Right cardiac atrium (tissue), 5 donors: ENCODE measurements at regions not wholly inside any gene's neighbourhood (a gene's known extent, or its start where the extent isn't known, plus 50 kb on each side); places are given as distances from the start of the nearest gene placed in this dataset.

Source experiments
- ATAC-seq, 2 donors: fragments of 200-7000 bp; cut with Tn5 transposase; one replicate each; pipeline versions ENCODE4 v1.8.0 to v1.9.1; 2020; ENCODE audit warnings: moderate library complexity in 2 of 2, mild to moderate bottlenecking in 1 of 2
- DNase-seq, 3 donors: peaks; one replicate each; pipeline ENCODE4 v3.0.0-alpha.2; 2020
- H3K27ac ChIP-seq: one replicate; pipeline ENCODE4 v1.5.1; 2013; ENCODE audit warnings: mild to moderate bottlenecking, low read length, control low read depth, moderate library complexity
- H3K27me3 ChIP-seq: one replicate; pipeline ENCODE4 v1.6.1; 2013; ENCODE audit not compliant: control insufficient read depth, insufficient read depth
- H3K4me1 ChIP-seq: one replicate; pipeline ENCODE4 v1.6.1; 2013; ENCODE audit warnings: low read length; ENCODE audit not compliant: control insufficient read depth, insufficient read depth
- H3K4me3 ChIP-seq: one replicate; pipeline ENCODE4 v1.5.1; 2013; ENCODE audit warnings: low read length, control low read depth
- H3K9me3 ChIP-seq: one replicate; pipeline ENCODE4 v1.6.1; 2013; ENCODE audit warnings: low read length; ENCODE audit not compliant: control insufficient read depth
- WGBS: extraction: QIAGEN DNeasy Blood & Tissue Kit; methylation state at CpG from one replicate; pipeline ENCODE4 v1.1.7; 2013; 5-methylcytosine and 5-hydroxymethylcytosine counted together
- intact Hi-C, 4 donors: fragments of 100-400 bp; cut with DNase I; formaldehyde crosslinking; loops; one replicate each; pipeline versions ENCODE4 v1.11.0 to v1.14.0; 2022 to 2023
- donor health status: healthy with polysubstance abuse.
- donor health status: DM: no; HTN: yes; CAD: no.
- donor health status: DM: no; HTN: no; CAD: no.
- donor health status: DM: no; HTN: yes; CAD: no; lungs with severe emphysema.
- donor health status: DM: yes; HTN: yes; CAD: no.

- 92% methylated on average over 24 of the region's 24 CpGs for WGBS
- intact Hi-C loops = no loop called here
- DNase-seq = no peak
- no peak overlapping the region for H3K27ac ChIP-seq
- H3K27me3 ChIP-seq = no peaks in the 10 kb centered on the region
- no peaks in the 10 kb centered on the region for H3K9me3 ChIP-seq
- no peaks in the 10 kb centered on the region for H3K4me1 ChIP-seq
- no peak overlapping the region for H3K4me3 ChIP-seq
- no peak for ATAC-seq
These were observed 77.6 kb downstream of the RIPK4 start for GRCh38 chr21:41689289-41689583.

GRCh38 chr21:41687633-41688032 is 79.2 kb downstream of the RIPK4 start:
- WGBS = 96% methylated on average over 2 of the region's 2 CpGs
- no peaks in the 10 kb centered on the region for H3K9me3 ChIP-seq
- H3K27me3 ChIP-seq = no peaks in the 10 kb centered on the region
- ATAC-seq (no peak), DNase-seq (no peak)
- H3K27ac ChIP-seq = no peak overlapping the region
- no peak overlapping the region for H3K4me3 ChIP-seq
- intact Hi-C loops = no loop called here
- H3K4me1 ChIP-seq = no peaks in the 10 kb centered on the region

- ATAC-seq (no peak), DNase-seq (no peak)
- Histone ChIP-seq H3K27me3 (no peaks in the 10 kb centered on the region), H3K27ac (no peak overlapping the region), H3K9me3 (no peaks in the 10 kb centered on the region), H3K4me3 (no peak overlapping the region), H3K4me1 (no peaks in the 10 kb centered on the region)
- 89% methylated on average over 9 of the region's 9 CpGs for WGBS
- intact Hi-C loops = no loop called here
These were observed 80.2 kb downstream of the RIPK4 start for GRCh38 chr21:41686664-41687063.

- intact Hi-C loops = no loop called here
- no peaks in the 10 kb centered on the region for H3K4me1 ChIP-seq
- 89% methylated on average over 8 of the region's 8 CpGs for WGBS
- DNase-seq (peak in 1 of 3 donors; percentile 14), ATAC-seq (no peak)
- H3K27ac ChIP-seq = no peak overlapping the region
- H3K9me3 ChIP-seq = no peaks in the 10 kb centered on the region
- no peaks in the 10 kb centered on the region for H3K27me3 ChIP-seq
- no peak overlapping the region for H3K4me3 ChIP-seq
These were observed 81.2 kb downstream of the RIPK4 start for GRCh38 chr21:41685511-41686149.

GRCh38 chr21:41684381-41685245 is 82.2 kb downstream of the RIPK4 start:
- no peaks in the 10 kb centered on the region for H3K4me1 ChIP-seq
- no peaks in the 10 kb centered on the region for H3K9me3 ChIP-seq
- ATAC-seq = peak; percentile 47 to 73
- no peak overlapping the region for H3K4me3 ChIP-seq
- H3K27ac ChIP-seq = no peak overlapping the region
- DNase-seq = peak in 2 of 3 donors; percentile 38 to 79
- intact Hi-C loops = no loop called here
- WGBS = 55% methylated on average over 26 of the region's 26 CpGs
- H3K27me3 ChIP-seq = no peaks in the 10 kb centered on the region

- no peaks in the 10 kb centered on the region for H3K4me1 ChIP-seq
- H3K27ac ChIP-seq = no peak overlapping the region
- DNase-seq (peak in 1 of 3 donors; percentile 31), ATAC-seq (no peak)
- no peaks in the 10 kb centered on the region for H3K9me3 ChIP-seq
- 81% methylated on average over 10 of the region's 10 CpGs for WGBS
- no peaks in the 10 kb centered on the region for H3K27me3 ChIP-seq
- intact Hi-C loops = no loop called here
- no peak overlapping the region for H3K4me3 ChIP-seq
These were observed 83.0 kb downstream of the RIPK4 start for GRCh38 chr21:41683815-41684214.

GRCh38 chr21:41682719-41683179 is 84.1 kb downstream of the RIPK4 start:
- H3K4me3 ChIP-seq = no peak overlapping the region
- intact Hi-C loops = no loop called here
- WGBS = 70% methylated on average over 17 of the region's 17 CpGs
- H3K27ac ChIP-seq = no peak overlapping the region
- no peaks in the 10 kb centered on the region for H3K4me1 ChIP-seq
- no peaks in the 10 kb centered on the region for H3K9me3 ChIP-seq
- ATAC-seq = no peak
- peak in 1 of 3 donors; percentile 9 for DNase-seq
- H3K27me3 ChIP-seq = no peaks in the 10 kb centered on the region

- intact Hi-C loops = no loop called here
- DNase-seq (peak in 1 of 3 donors; percentile 36), ATAC-seq (no peak)
- H3K27ac ChIP-seq = no peak overlapping the region
- 87% methylated on average over 24 of the region's 24 CpGs for WGBS
- H3K27me3 ChIP-seq = no peaks in the 10 kb centered on the region
- no peak overlapping the region for H3K4me3 ChIP-seq
- H3K4me1 ChIP-seq = no peaks in the 10 kb centered on the region
- H3K9me3 ChIP-seq = no peaks in the 10 kb centered on the region
These were observed 84.7 kb downstream of the RIPK4 start for GRCh38 chr21:41681939-41682718.

GRCh38 chr21:41681348-41681801 is 85.5 kb downstream of the RIPK4 start:
- DNase-seq (peak in 1 of 3 donors; percentile 27), ATAC-seq (no peak)
- H3K9me3 ChIP-seq = no peaks in the 10 kb centered on the region
- H3K27me3 ChIP-seq = no peaks in the 10 kb centered on the region
- H3K4me3 ChIP-seq = no peak overlapping the region
- H3K4me1 ChIP-seq = no peaks in the 10 kb centered on the region
- intact Hi-C loops = no loop called here
- no peak overlapping the region for H3K27ac ChIP-seq
- 85% methylated on average over 20 of the region's 20 CpGs for WGBS

GRCh38 chr21:41680444-41681347 is 86.2 kb downstream of the RIPK4 start:
- no peak overlapping the region for H3K27ac ChIP-seq
- 85% methylated on average over 23 of the region's 23 CpGs for WGBS
- ATAC-seq = no peak
- no peaks in the 10 kb centered on the region for H3K4me1 ChIP-seq
- no peaks in the 10 kb centered on the region for H3K27me3 ChIP-seq
- H3K9me3 ChIP-seq = no peaks in the 10 kb centered on the region
- DNase-seq = peak in 1 of 3 donors; percentile 18
- no peak overlapping the region for H3K4me3 ChIP-seq
- intact Hi-C loops = no loop called here
